ENCODE measurements at regions not wholly inside any gene's neighbourhood (a gene's known extent, or its start where the extent isn't known, plus 50 kb on each side); places are given as distances from the start of the nearest gene placed in this dataset.

- no peak for TF ChIP-seq NANOG (IDR thresholded peaks at IDR 0.05; ENCODE audit: borderline replicate concordance)
- TF ChIP-seq, protein P1, sequence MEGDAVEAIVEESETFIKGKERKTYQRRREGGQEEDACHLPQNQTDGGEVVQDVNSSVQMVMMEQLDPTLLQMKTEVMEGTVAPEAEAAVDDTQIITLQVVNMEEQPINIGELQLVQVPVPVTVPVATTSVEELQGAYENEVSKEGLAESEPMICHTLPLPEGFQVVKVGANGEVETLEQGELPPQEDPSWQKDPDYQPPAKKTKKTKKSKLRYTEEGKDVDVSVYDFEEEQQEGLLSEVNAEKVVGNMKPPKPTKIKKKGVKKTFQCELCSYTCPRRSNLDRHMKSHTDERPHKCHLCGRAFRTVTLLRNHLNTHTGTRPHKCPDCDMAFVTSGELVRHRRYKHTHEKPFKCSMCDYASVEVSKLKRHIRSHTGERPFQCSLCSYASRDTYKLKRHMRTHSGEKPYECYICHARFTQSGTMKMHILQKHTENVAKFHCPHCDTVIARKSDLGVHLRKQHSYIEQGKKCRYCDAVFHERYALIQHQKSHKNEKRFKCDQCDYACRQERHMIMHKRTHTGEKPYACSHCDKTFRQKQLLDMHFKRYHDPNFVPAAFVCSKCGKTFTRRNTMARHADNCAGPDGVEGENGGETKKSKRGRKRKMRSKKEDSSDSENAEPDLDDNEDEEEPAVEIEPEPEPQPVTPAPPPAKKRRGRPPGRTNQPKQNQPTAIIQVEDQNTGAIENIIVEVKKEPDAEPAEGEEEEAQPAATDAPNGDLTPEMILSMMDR (conservative IDR thresholded peaks at IDR 0.05; ENCODE audit: low read depth in 2 of 2): no peak
- TF ChIP-seq, protein P2, sequence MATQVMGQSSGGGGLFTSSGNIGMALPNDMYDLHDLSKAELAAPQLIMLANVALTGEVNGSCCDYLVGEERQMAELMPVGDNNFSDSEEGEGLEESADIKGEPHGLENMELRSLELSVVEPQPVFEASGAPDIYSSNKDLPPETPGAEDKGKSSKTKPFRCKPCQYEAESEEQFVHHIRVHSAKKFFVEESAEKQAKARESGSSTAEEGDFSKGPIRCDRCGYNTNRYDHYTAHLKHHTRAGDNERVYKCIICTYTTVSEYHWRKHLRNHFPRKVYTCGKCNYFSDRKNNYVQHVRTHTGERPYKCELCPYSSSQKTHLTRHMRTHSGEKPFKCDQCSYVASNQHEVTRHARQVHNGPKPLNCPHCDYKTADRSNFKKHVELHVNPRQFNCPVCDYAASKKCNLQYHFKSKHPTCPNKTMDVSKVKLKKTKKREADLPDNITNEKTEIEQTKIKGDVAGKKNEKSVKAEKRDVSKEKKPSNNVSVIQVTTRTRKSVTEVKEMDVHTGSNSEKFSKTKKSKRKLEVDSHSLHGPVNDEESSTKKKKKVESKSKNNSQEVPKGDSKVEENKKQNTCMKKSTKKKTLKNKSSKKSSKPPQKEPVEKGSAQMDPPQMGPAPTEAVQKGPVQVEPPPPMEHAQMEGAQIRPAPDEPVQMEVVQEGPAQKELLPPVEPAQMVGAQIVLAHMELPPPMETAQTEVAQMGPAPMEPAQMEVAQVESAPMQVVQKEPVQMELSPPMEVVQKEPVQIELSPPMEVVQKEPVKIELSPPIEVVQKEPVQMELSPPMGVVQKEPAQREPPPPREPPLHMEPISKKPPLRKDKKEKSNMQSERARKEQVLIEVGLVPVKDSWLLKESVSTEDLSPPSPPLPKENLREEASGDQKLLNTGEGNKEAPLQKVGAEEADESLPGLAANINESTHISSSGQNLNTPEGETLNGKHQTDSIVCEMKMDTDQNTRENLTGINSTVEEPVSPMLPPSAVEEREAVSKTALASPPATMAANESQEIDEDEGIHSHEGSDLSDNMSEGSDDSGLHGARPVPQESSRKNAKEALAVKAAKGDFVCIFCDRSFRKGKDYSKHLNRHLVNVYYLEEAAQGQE (IDR thresholded peaks at IDR 0.05; ENCODE audit: unreplicated experiment): no peak
- TF ChIP-seq POLR2AphosphoS5 (IDR thresholded peaks at IDR 0.05; ENCODE audit: low read depth): no peak
- no peak for TF ChIP-seq EZH2 (IDR thresholded peaks at IDR 0.05; ENCODE audit: low read depth, unreplicated experiment)
These were observed 1072.8 kb upstream of the PABPC4L start for GRCh38 chr4:135274416-135274815.
